Urinary bladder (tissue), 3 donors: ENCODE measurements at regions not wholly inside any gene's neighbourhood (a gene's known extent, or its start where the extent isn't known, plus 50 kb on each side); places are given as distances from the start of the nearest gene placed in this dataset.
"Not testable (repeated sequence)": the region's sequence is repeated elsewhere in the genome, so short reads cannot be mapped to it uniquely, and the experiment has no call there.

Source experiments
- DNase-seq: peaks from one replicate; pipeline ENCODE4 v3.0.0-alpha.2; 2015; ENCODE audit errors: extremely low spot score
- H3K27ac ChIP-seq: one replicate; pipeline ENCODE4 v1.5.1; 2013; ENCODE audit warnings: low read depth, mild to moderate bottlenecking, moderate library complexity
- H3K36me3 ChIP-seq: one replicate; pipeline ENCODE4 v1.6.1; 2013; ENCODE audit warnings: mild to moderate bottlenecking, moderate library complexity; ENCODE audit not compliant: insufficient read depth
- H3K4me1 ChIP-seq: one replicate; pipeline ENCODE4 v1.6.1; 2013; ENCODE audit warnings: mild to moderate bottlenecking, moderate library complexity; ENCODE audit not compliant: insufficient read depth
- H3K4me3 ChIP-seq: one replicate; pipeline ENCODE4 v1.5.1; 2013; ENCODE audit warnings: low read depth, low read length
- WGBS: extraction: QIAGEN DNeasy Blood & Tissue Kit; methylation state at CpG from one replicate; pipeline ENCODE4 v1.1.7; 2013; 5-methylcytosine and 5-hydroxymethylcytosine counted together
- donor health status: healthy with polysubstance abuse.
- donor health status: healthy.

DNA sequence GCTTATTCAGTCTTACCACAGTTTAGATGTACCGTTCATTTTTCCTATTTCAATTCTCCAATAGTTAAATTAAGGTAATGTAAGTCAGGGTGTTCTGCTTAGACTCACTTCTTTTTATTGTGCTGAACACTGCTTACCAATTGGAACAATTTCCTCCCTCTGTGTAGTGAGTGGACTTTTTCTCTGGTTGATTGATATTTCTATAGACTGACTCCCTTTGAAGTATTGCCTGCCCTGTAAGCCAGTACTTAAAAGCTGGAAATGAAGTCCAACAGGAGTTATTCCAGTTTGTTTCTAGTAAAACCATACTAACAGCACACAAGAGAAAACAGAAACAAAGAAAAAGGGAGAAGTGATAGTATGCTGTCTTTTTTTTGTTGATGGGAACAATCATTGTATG lies 1674.9 kb downstream of the REEP3 start:
- Histone ChIP-seq H3K36me3 (no peaks in the 10 kb centered on the region), H3K27ac (no peak overlapping the region), H3K4me1 (no peaks in the 10 kb centered on the region), H3K4me3 (no peak overlapping the region)
- 57% methylated on average over 1 of the region's 1 CpG for WGBS
- no peak for DNase-seq

DNA sequence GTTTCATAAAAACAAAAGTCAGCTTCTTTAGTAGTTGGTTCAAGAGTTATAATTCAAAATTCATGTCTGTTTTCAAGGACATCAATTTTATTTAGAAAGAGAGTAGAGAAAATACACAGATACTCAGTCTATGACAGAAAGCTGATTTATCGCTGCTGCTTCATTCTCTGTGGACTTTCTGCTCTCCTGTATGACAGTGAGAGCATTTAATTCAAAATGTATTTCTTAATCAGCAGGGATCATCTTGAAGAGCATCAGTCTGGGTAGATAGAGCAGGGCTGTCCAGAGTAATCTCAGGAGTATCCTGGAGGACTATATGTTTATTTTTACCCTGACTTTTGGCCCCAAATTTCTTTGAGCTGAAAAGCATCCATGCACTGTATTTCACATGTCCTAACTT lies 1676.7 kb downstream of the REEP3 start:
- WGBS, result 92% methylated on average over 1 of the region's 1 CpG
- Histone ChIP-seq H3K27ac (no peak overlapping the region), H3K36me3 (no peaks in the 10 kb centered on the region), H3K4me3 (no peak overlapping the region), H3K4me1 (no peaks in the 10 kb centered on the region)
- DNase-seq, result no peak

DNA sequence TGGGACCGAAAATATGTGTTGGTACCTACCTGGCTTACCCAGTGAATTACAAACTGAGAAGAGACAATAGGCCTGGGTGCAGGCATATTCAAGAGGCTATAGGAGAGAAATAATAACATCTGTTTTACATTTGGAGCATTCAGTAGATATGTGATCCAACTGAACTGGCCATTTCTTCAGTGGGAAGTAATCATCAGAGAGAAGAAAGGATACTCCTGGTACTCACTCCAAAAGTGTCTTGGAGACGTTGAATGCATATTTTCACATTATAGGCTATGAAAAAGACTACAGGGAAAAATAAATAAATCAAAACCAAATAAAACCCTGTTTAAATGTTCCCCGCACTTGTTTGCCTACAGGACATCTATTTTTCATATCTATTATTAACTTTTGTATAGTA lies 1680.3 kb downstream of the REEP3 start:
- H3K36me3 ChIP-seq, result no peaks in the 10 kb centered on the region
- 73% methylated on average over 3 of the region's 3 CpGs for WGBS
- no peaks in the 10 kb centered on the region for H3K4me1 ChIP-seq
- H3K4me3 ChIP-seq, result no peak overlapping the region
- no peak for DNase-seq
- no peak overlapping the region for H3K27ac ChIP-seq

DNA sequence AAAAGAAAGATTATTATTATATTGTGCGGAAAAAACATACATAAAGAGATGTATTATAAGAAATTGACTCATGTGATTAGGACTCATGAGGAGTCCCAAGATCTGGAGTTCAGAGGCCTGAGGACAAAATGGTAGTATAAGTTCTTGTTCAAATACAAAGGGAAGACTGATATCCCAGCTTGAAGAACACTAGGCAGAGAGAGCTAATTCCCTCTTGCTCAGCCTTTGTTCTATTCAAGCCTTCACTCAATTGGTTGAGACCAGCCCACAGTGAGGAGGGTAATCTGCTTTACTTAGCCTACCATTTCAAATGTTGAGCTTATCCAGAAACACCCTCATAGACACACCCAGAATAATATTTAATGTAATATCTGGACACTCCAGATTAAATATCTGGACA lies 1683.8 kb downstream of the REEP3 start:
- no peak for DNase-seq
- no peak overlapping the region for H3K4me3 ChIP-seq
- H3K4me1 ChIP-seq, result no peaks in the 10 kb centered on the region
- H3K36me3 ChIP-seq, result no peaks in the 10 kb centered on the region
- WGBS, result 99% methylated on average over 1 of the region's 1 CpG
- no peak overlapping the region for H3K27ac ChIP-seq

DNA sequence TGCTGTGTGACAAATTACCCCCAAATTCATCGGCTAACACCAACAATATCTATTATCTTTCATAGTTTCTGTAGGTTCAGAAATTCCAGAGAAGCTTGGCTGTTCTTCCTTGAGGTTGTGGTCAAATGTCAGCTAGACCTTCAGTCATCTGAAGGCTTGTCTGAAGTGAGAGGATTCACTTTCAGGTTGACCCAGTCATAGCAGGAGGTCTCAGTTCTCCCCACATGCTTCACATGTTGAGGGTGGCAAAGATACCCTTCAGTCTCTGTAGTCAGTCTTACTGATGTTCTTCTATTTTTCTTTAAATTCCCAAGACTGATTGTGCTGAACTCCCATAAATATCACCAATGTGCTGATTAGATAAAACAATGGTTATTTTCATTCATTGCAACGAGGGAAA lies 1692.0 kb downstream of the REEP3 start:
- no peaks in the 10 kb centered on the region for H3K36me3 ChIP-seq
- WGBS, result 82% methylated on average over 2 of the region's 2 CpGs

DNA sequence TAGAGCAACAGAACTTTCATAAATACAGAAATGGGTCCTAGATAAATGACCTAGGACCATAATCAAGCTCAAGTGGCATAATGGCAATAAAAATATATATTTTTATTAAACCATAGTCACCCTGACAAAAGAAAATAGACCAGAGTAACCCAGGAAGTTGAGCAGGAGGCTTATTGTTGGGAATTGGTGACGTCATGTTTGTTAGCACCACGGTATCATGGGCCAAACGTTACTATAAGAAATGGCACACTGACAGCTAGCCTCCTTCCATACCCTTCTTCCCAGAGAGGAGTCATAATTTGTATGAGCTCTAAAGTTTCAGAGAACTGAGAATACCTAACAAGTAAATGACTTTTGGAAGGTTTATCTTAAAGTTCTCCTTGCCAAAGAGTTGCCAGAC lies 1698.2 kb downstream of the REEP3 start:
- DNase-seq, result no peak
- WGBS, result 87% methylated on average over 3 of the region's 3 CpGs
- Histone ChIP-seq H3K4me1 (no peaks in the 10 kb centered on the region), H3K36me3 (no peaks in the 10 kb centered on the region), H3K4me3 (no peak overlapping the region), H3K27ac (no peak overlapping the region)

More for the DNA sequence above, 1692.0 kb downstream of the REEP3 start:
- H3K4me3 ChIP-seq, result no peak overlapping the region
- no peak overlapping the region for H3K27ac ChIP-seq
- no peaks in the 10 kb centered on the region for H3K4me1 ChIP-seq
- DNase-seq, result no peak

DNA sequence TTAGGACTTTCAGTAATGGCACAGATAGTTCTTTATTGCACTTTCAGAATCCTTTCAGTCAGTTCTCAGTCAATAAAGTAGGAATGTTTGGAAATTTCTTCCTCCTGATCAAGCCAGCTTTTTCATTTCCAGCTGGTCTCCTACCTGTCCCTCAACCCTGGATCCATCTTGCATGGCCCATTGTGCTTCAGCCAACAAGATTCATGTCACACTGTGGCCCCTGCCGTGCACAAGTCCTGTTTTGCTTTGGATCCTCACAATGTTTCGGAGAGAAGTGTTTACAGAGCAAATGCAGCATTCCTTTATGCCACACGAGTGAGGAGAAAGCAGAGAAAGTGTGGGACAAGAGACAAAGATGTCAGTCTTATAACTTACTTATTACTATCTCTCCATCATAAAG lies 1694.7 kb upstream of the LRRTM3 start:
- H3K4me1 ChIP-seq, result no peaks in the 10 kb centered on the region
- DNase-seq, result no peak
- H3K4me3 ChIP-seq, result no peak overlapping the region
- no peaks in the 10 kb centered on the region for H3K36me3 ChIP-seq
- 35% methylated on average over 3 of the region's 3 CpGs for WGBS
- H3K27ac ChIP-seq, result no peak overlapping the region

DNA sequence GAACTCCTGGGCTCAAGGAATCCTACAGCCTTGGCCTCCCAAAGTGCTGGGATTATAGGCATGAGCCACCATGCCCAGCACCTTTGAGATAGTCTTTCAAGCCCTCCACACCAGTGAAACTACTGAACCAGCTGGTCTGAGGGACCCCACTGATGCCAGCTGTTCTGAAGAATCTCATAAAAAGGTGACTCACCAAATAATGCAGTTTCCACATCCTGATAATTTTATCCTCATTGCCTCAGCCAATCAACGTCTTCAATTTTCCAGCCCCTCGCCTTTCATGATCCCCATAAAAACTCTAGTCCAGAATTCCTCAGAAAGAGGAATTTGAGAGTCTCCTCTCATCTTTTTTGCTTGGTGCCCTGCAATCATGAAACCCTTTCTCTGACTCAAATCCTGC lies 1691.6 kb upstream of the LRRTM3 start:
- H3K4me1 ChIP-seq, result no peaks in the 10 kb centered on the region
- H3K27ac ChIP-seq, result no peak overlapping the region
- DNase-seq, result no peak
- no peaks in the 10 kb centered on the region for H3K36me3 ChIP-seq
- no peak overlapping the region for H3K4me3 ChIP-seq
- 27% methylated on average over 2 of the region's 2 CpGs for WGBS

DNA sequence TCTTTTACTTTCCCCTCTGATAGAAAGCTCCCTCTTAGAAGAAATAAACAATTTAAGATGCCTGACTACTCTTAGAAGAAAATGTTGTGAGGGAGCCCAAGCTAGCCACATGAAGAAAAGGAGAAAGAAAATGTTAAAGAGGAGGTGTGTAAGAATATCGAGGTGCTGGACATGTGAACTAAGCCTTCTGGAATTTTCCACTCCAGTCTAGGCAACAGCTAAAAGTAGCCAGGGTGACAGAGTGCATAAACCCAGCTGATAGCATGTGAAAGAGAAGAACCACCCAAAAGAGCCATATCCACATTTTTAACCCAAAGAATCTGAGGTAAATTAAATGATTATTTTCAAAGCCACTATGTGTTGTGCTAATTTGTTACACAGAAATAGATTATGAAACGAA lies 1690.6 kb upstream of the LRRTM3 start:
- no peak for DNase-seq
- no peak overlapping the region for H3K4me3 ChIP-seq
- WGBS, result 72% methylated on average over 2 of the region's 2 CpGs
- H3K4me1 ChIP-seq, result no peaks in the 10 kb centered on the region
- H3K27ac ChIP-seq, result no peak overlapping the region
- no peaks in the 10 kb centered on the region for H3K36me3 ChIP-seq

DNA sequence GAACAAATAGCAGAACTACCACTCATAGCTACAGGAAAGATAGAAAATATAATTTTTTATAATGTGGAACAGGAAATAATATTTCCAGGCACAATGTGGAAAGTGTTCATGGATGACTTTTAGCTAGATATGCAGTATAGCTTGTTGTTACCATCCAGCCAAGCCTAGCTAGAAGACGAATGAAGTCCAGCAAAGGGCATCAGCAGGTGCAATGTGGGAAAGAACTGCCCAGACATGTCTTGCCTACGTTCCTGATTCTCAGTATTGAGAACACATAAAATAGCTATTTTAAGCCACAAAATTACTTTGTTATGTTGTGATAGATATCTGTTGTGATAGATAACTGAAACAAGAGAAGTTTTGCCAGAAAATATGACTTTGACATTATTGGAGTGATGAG lies 1690.0 kb upstream of the LRRTM3 start:
- no peak for DNase-seq
- WGBS, result 77% methylated on average over 2 of the region's 2 CpGs

DNA sequence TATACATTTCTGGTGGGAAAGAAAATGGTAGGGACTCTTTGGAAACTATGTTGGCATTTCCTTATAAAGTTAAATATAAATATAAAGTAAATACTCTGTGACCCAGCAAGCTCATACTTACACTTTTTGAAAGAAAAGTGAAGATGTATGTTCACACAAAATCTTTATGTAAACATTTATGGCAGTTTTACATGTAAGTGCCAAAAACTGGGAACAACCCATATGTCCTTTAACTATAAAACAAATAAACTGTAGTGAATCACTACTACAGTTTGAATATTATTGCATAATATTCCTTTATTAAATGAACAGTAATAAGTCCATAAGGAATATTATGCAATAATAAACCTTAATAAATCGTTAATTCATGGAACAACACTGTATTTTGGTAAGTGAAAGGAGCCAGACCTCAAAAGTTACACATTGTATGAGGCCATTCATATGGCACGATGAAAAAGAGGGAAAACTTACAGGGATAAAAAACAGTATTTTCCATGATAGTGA lies 1660.3 kb upstream of the LRRTM3 start:
- H3K4me1 ChIP-seq, result no peaks in the 10 kb centered on the region
- no peak overlapping the region for H3K4me3 ChIP-seq
- no peak overlapping the region for H3K27ac ChIP-seq
- H3K36me3 ChIP-seq, result no peaks in the 10 kb centered on the region
- 80% methylated on average over 2 of the region's 2 CpGs for WGBS
- no peak for DNase-seq

More for the DNA sequence above, 1690.0 kb upstream of the LRRTM3 start:
- Histone ChIP-seq H3K27ac (no peak overlapping the region), H3K36me3 (no peaks in the 10 kb centered on the region), H3K4me3 (no peak overlapping the region), H3K4me1 (no peaks in the 10 kb centered on the region)

DNA sequence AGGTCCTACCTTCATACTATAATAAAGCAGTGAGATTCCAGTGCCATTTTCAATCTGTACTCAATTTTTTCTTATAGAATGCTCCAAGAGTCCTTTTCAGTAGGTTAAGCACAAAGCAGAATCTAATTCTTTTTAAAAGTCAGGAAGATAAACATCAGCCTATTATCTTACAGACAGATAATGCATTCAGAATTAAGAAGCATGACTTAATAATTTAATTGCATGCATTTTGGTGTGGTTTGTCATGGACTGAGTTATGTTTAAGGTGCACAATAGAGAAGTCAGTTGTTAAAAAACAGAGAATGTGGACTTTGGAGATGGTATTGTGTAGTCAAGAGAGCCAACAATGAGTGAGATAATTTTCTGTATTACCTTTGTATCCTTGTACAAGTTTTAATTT lies 1656.3 kb upstream of the LRRTM3 start:
- not testable (repeated sequence) for H3K4me3 ChIP-seq, H3K36me3 ChIP-seq, H3K4me1 ChIP-seq, DNase-seq, H3K27ac ChIP-seq

DNA sequence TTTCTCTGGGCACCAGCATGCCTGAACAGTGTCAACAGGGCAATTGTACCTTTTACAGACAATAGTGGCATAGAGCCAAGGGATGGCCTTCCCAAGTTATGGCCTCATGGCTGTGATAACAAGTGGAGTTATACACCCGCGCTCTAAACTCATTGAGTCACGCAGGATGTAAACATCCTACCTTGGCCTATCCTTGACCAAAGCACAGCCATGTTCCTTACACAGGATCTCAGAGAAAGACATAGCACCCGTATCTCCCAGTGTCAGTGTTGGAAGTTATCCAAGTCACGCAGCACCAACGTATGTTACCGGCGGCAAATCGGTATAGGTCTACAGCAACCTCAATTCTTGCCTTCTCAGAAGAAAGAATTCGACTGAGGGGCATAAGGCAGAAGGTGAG lies 1654.9 kb upstream of the LRRTM3 start:
- WGBS, result 95% methylated on average over 10 of the region's 10 CpGs
- Histone ChIP-seq H3K27ac (no peak overlapping the region), H3K4me1 (no peaks in the 10 kb centered on the region), H3K4me3 (no peak overlapping the region), H3K36me3 (no peaks in the 10 kb centered on the region)
- no peak for DNase-seq

DNA sequence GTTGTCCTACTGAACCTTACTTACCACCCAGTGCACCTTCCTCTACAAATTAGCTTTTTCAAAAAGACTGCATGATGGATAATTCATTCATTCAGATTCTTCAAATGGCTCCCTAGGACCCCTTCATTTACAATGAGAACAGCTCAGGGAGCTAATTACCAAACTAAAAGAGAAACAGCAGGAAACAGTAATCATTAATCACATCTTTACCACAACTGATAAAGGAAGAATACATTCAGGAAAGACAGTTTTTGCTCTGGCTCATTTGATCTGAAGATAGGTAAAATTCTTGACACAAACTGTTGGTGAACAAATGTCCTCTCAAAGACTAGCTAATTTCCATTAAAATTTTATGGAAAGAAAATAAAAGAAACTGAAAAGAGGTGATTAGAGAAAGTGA lies 1652.7 kb upstream of the LRRTM3 start:
- no peak overlapping the region for H3K27ac ChIP-seq
- H3K36me3 ChIP-seq, result no peaks in the 10 kb centered on the region
- no peaks in the 10 kb centered on the region for H3K4me1 ChIP-seq
- no peak for DNase-seq
- no peak overlapping the region for H3K4me3 ChIP-seq

DNA sequence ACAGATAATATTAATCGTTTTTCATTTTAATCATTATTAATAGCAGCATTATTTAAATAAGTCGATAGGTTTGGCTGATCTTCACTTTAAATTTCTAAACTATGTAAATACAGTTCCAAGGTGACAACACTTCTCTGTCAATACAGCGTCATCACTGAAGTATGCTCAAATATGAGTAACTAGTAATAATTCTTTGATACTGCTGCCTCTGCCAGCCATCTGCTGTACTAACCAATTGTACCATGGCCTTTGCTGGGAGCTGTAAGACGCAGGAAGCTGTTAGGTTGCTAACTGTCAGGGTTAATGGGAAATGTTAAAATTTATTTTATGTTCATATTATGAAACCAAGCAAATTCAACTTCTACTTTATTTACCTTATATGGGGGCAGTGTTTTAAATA lies 1650.5 kb upstream of the LRRTM3 start:
- Histone ChIP-seq H3K4me1 (no peaks in the 10 kb centered on the region), H3K4me3 (no peak overlapping the region), H3K36me3 (no peaks in the 10 kb centered on the region), H3K27ac (no peak overlapping the region)
- 77% methylated on average over 4 of the region's 4 CpGs for WGBS
- DNase-seq, result no peak
